ENCODE measurements at regions not wholly inside any gene's neighbourhood (a gene's known extent, or its start where the extent isn't known, plus 50 kb on each side); places are given as distances from the start of the nearest gene placed in this dataset.

DNA sequence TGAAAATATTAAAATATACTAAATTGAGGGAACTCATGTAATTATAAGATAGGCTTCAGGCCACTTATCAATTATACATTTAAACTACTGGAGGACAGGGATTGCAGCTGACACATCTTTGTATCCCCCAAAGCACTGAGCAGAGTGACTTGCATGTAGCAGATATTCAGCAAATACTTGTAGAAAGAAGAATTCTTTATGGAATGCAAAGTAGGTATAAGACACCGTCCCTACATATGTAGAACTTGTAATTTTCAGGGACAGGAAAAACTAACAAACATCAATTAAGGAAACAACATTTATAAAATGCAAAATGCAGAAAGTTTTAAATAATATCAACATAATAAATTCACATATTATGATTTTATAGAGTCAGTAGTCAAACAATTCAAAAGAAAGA is 719.2 kb downstream of the OLFM4 start:
- H2AK5ac ChIP-seq (ENCODE audit: low read length, severe bottlenecking) = no peak overlapping the region
- no peak overlapping the region for H3K27ac ChIP-seq (ENCODE audit: low read length, poor library complexity, severe bottlenecking)
- no CpG with 5 or more reads among the region's 1 CpG for WGBS
- H3K23ac ChIP-seq (ENCODE audit: low read length in 2 of 2) = no peak overlapping the region
- H2BK120ac ChIP-seq (ENCODE audit: low read depth, low read length) = no peak overlapping the region
- H3K9me3 ChIP-seq (ENCODE audit: control insufficient read depth, low read length) = no peaks in the 10 kb centered on the region
- H2AFZ ChIP-seq (ENCODE audit: low read depth, low read length) = no peak overlapping the region
- H3K14ac ChIP-seq (ENCODE audit: low read length in 2 of 2) = no peak overlapping the region
- no peaks in the 10 kb centered on the region for H3K79me1 ChIP-seq (replicated peaks; ENCODE audit: low read length, poor library complexity, severe bottlenecking)
- H3K36me3 ChIP-seq (ENCODE audit: control insufficient read depth in 1 of 2, insufficient read depth in 2 of 2, low read depth in 1 of 2, low read length in 2 of 2) = no peaks in the 10 kb centered on the region
- no peak overlapping the region for H3K4me2 ChIP-seq (ENCODE audit: low read length, poor library complexity, severe bottlenecking)
- no peak overlapping the region for H3K4me3 ChIP-seq (ENCODE audit: insufficient read depth in 1 of 2, low read depth in 1 of 2, low read length in 2 of 2)
- H3K18ac ChIP-seq (ENCODE audit: low read depth in 1 of 2, low read length in 2 of 2) = no peak overlapping the region
- H2BK5ac ChIP-seq (ENCODE audit: low read depth, low read length, poor library complexity, severe bottlenecking) = no peak overlapping the region
- H3K27me3 ChIP-seq (ENCODE audit: control insufficient read depth in 1 of 2, insufficient read depth in 1 of 2, low read length in 2 of 2) = no peaks in the 10 kb centered on the region
- H4K8ac ChIP-seq (ENCODE audit: low read length) = no peak overlapping the region
- no peak overlapping the region for H2BK12ac ChIP-seq (ENCODE audit: low read length in 2 of 2)
- H3K4ac ChIP-seq (ENCODE audit: low read depth in 1 of 2, low read length in 2 of 2) = no peak overlapping the region
- DNase-seq = no peak
- no peak overlapping the region for H2BK15ac ChIP-seq (ENCODE audit: low read depth, poor library complexity, severe bottlenecking)
- H3K4me1 ChIP-seq (ENCODE audit: control insufficient read depth, insufficient read depth, low read depth, low read length) = no peaks in the 10 kb centered on the region
- no peak overlapping the region for H3K9ac ChIP-seq (ENCODE audit: low read length)
- H4K91ac ChIP-seq (ENCODE audit: low read length) = no peak overlapping the region

- H3K9ac ChIP-seq (ENCODE audit: low read length) = no peak overlapping the region
- H3K79me1 ChIP-seq (replicated peaks; ENCODE audit: low read length, poor library complexity, severe bottlenecking) = no peaks in the 10 kb centered on the region
- no peaks in the 10 kb centered on the region for H3K4me1 ChIP-seq (ENCODE audit: control insufficient read depth, insufficient read depth, low read depth, low read length)
- no peak overlapping the region for H3K4me3 ChIP-seq (ENCODE audit: insufficient read depth in 1 of 2, low read depth in 1 of 2, low read length in 2 of 2)
- no peak overlapping the region for H3K18ac ChIP-seq (ENCODE audit: low read depth in 1 of 2, low read length in 2 of 2)
- no peak overlapping the region for H2BK12ac ChIP-seq (ENCODE audit: low read length in 2 of 2)
- H2AK5ac ChIP-seq (ENCODE audit: low read length, severe bottlenecking) = no peak overlapping the region
- H2BK120ac ChIP-seq (ENCODE audit: low read depth, low read length) = no peak overlapping the region
- H2BK5ac ChIP-seq (ENCODE audit: low read depth, low read length, poor library complexity, severe bottlenecking) = no peak overlapping the region
- no peaks in the 10 kb centered on the region for H3K9me3 ChIP-seq (ENCODE audit: control insufficient read depth, low read length)
- H4K8ac ChIP-seq (ENCODE audit: low read length) = no peak overlapping the region
- H3K14ac ChIP-seq (ENCODE audit: low read length in 2 of 2) = no peak overlapping the region
- H3K36me3 ChIP-seq (ENCODE audit: control insufficient read depth in 1 of 2, insufficient read depth in 2 of 2, low read depth in 1 of 2, low read length in 2 of 2) = no peaks in the 10 kb centered on the region
- no peak overlapping the region for H4K91ac ChIP-seq (ENCODE audit: low read length)
- H3K27me3 ChIP-seq (ENCODE audit: control insufficient read depth in 1 of 2, insufficient read depth in 1 of 2, low read length in 2 of 2) = no peaks in the 10 kb centered on the region
- no peak overlapping the region for H3K4me2 ChIP-seq (ENCODE audit: low read length, poor library complexity, severe bottlenecking)
- H3K23ac ChIP-seq (ENCODE audit: low read length in 2 of 2) = no peak overlapping the region
- 60% methylated on average over 1 of the region's 3 CpGs for WGBS
- H2AFZ ChIP-seq (ENCODE audit: low read depth, low read length) = no peak overlapping the region
- no peak overlapping the region for H3K27ac ChIP-seq (ENCODE audit: low read length, poor library complexity, severe bottlenecking)
- DNase-seq = no peak
- H2BK15ac ChIP-seq (ENCODE audit: low read depth, poor library complexity, severe bottlenecking) = no peak overlapping the region
- no peak overlapping the region for H3K4ac ChIP-seq (ENCODE audit: low read depth in 1 of 2, low read length in 2 of 2)
Measured at GRCh38 chr13:53749306-53749705, 720.7 kb downstream of the OLFM4 start.

GRCh38 chr13:53759016-53759415 is 730.4 kb downstream of the OLFM4 start:
- WGBS = 38% methylated on average over 2 of the region's 2 CpGs
- Histone ChIP-seq H3K79me1 (replicated peaks; ENCODE audit: low read length, poor library complexity, severe bottlenecking) (no peaks in the 10 kb centered on the region), H3K4ac (ENCODE audit: low read depth in 1 of 2, low read length in 2 of 2) (no peak overlapping the region)

DNA sequence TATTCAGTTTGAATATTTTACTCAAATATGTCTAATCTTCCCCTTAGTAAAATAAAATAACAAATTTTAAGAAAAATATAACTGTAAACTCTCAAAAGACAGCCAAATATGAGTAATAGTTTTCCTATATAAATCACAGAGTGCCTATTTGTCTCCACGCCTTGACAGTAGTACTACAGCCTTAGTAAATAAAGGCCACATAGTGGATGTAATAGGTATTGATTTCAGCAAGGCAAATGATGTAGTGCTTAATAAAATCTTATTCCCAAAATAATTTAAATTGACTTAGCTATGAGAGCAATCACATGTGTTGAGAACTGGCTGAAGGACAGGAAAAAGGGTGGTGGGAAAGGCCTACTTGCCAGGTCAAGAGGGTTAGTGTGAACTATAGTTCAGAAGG is 747.2 kb downstream of the OLFM4 start:
- no peak overlapping the region for H3K4ac ChIP-seq (ENCODE audit: low read depth in 1 of 2, low read length in 2 of 2)
- H2AK5ac ChIP-seq (ENCODE audit: low read length, severe bottlenecking) = no peak overlapping the region
- H3K27ac ChIP-seq (ENCODE audit: low read length, poor library complexity, severe bottlenecking) = no peak overlapping the region
- no peak overlapping the region for H3K4me3 ChIP-seq (ENCODE audit: insufficient read depth in 1 of 2, low read depth in 1 of 2, low read length in 2 of 2)
- H3K4me1 ChIP-seq (ENCODE audit: control insufficient read depth, insufficient read depth, low read depth, low read length) = no peaks in the 10 kb centered on the region
- no peak overlapping the region for H2BK12ac ChIP-seq (ENCODE audit: low read length in 2 of 2)
- no peaks in the 10 kb centered on the region for H3K27me3 ChIP-seq (ENCODE audit: control insufficient read depth in 1 of 2, insufficient read depth in 1 of 2, low read length in 2 of 2)
- no peaks in the 10 kb centered on the region for H3K9me3 ChIP-seq (ENCODE audit: control insufficient read depth, low read length)
- no peaks in the 10 kb centered on the region for H3K36me3 ChIP-seq (ENCODE audit: control insufficient read depth in 1 of 2, insufficient read depth in 2 of 2, low read depth in 1 of 2, low read length in 2 of 2)
- H2BK15ac ChIP-seq (ENCODE audit: low read depth, poor library complexity, severe bottlenecking) = no peak overlapping the region
- WGBS = no CpG with 5 or more reads among the region's 1 CpG
- H2AFZ ChIP-seq (ENCODE audit: low read depth, low read length) = no peak overlapping the region
- no peak overlapping the region for H2BK5ac ChIP-seq (ENCODE audit: low read depth, low read length, poor library complexity, severe bottlenecking)
- H4K91ac ChIP-seq (ENCODE audit: low read length) = no peak overlapping the region
- H3K79me1 ChIP-seq (replicated peaks; ENCODE audit: low read length, poor library complexity, severe bottlenecking) = no peaks in the 10 kb centered on the region
- H3K23ac ChIP-seq (ENCODE audit: low read length in 2 of 2) = no peak overlapping the region
- no peak for DNase-seq
- H3K18ac ChIP-seq (ENCODE audit: low read depth in 1 of 2, low read length in 2 of 2) = no peak overlapping the region
- no peak overlapping the region for H4K8ac ChIP-seq (ENCODE audit: low read length)
- no peak overlapping the region for H2BK120ac ChIP-seq (ENCODE audit: low read depth, low read length)
- H3K14ac ChIP-seq (ENCODE audit: low read length in 2 of 2) = no peak overlapping the region
- H3K9ac ChIP-seq (ENCODE audit: low read length) = no peak overlapping the region
- no peak overlapping the region for H3K4me2 ChIP-seq (ENCODE audit: low read length, poor library complexity, severe bottlenecking)

More at GRCh38 chr13:53759016-53759415, 730.4 kb downstream of the OLFM4 start:
- H3K4me3 ChIP-seq (ENCODE audit: insufficient read depth in 1 of 2, low read depth in 1 of 2, low read length in 2 of 2) = no peak overlapping the region
- H3K9ac ChIP-seq (ENCODE audit: low read length) = no peak overlapping the region
- H2BK15ac ChIP-seq (ENCODE audit: low read depth, poor library complexity, severe bottlenecking) = no peak overlapping the region
- no peaks in the 10 kb centered on the region for H3K4me1 ChIP-seq (ENCODE audit: control insufficient read depth, insufficient read depth, low read depth, low read length)
- no peak for DNase-seq
- H2BK120ac ChIP-seq (ENCODE audit: low read depth, low read length) = no peak overlapping the region
- no peak overlapping the region for H2AK5ac ChIP-seq (ENCODE audit: low read length, severe bottlenecking)
- no peak overlapping the region for H2BK5ac ChIP-seq (ENCODE audit: low read depth, low read length, poor library complexity, severe bottlenecking)
- no peak overlapping the region for H3K27ac ChIP-seq (ENCODE audit: low read length, poor library complexity, severe bottlenecking)
- no peaks in the 10 kb centered on the region for H3K36me3 ChIP-seq (ENCODE audit: control insufficient read depth in 1 of 2, insufficient read depth in 2 of 2, low read depth in 1 of 2, low read length in 2 of 2)
- no peak overlapping the region for H3K14ac ChIP-seq (ENCODE audit: low read length in 2 of 2)
- no peak overlapping the region for H4K91ac ChIP-seq (ENCODE audit: low read length)
- H3K4me2 ChIP-seq (ENCODE audit: low read length, poor library complexity, severe bottlenecking) = no peak overlapping the region
- no peak overlapping the region for H4K8ac ChIP-seq (ENCODE audit: low read length)
- no peaks in the 10 kb centered on the region for H3K27me3 ChIP-seq (ENCODE audit: control insufficient read depth in 1 of 2, insufficient read depth in 1 of 2, low read length in 2 of 2)
- no peak overlapping the region for H2AFZ ChIP-seq (ENCODE audit: low read depth, low read length)
- H3K9me3 ChIP-seq (ENCODE audit: control insufficient read depth, low read length) = peaks cover 7% of the 10 kb centered on the region
- H2BK12ac ChIP-seq (ENCODE audit: low read length in 2 of 2) = no peak overlapping the region
- no peak overlapping the region for H3K18ac ChIP-seq (ENCODE audit: low read depth in 1 of 2, low read length in 2 of 2)
- no peak overlapping the region for H3K23ac ChIP-seq (ENCODE audit: low read length in 2 of 2)

Measured in mesenchymal stem cell (in vitro differentiated cells and primary cell).